ENCODE measurements at regions not wholly inside any gene's neighbourhood (a gene's known extent, or its start where the extent isn't known, plus 50 kb on each side); places are given as distances from the start of the nearest gene placed in this dataset.

DNA sequence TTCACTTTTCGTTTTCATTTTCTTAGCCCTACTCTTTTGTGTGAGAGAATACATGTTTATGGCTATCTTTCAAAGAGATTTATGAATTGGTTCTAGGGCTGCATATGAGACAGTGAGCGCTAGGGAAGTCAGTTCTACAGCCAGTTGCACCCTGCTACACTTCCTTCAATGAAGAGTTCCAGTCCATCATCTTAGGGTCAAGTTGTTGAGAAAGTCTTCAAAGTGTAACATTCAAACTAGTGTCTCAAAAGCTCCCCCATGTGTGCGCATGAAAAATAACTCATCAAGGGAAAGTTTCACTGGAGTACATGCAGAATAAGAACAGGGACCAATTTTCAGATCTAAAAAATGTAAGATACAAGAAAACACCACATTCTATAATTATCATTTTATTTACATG, 317.2 kb downstream of the DEPDC1B start:
- DNase-seq (ENCODE audit: extremely low spot score in 2 of 2) = no peak
- no peak overlapping the region for H3K27ac ChIP-seq
- H3K4me3 ChIP-seq = no peak overlapping the region
- H3K27me3 ChIP-seq = no peaks in the 10 kb centered on the region
- intact Hi-C loops (cut with DNase I) = loop anchor here (10.0 kb wide), 1 partner anchor 568 kb away; no protein-coding TSS in a partner anchor
- H3K36me3 ChIP-seq = no peaks in the 10 kb centered on the region
- TF ChIP-seq POLR2A (IDR thresholded peaks at IDR 0.05) = no peak
- TF ChIP-seq POLR2AphosphoS5 (IDR thresholded peaks at IDR 0.05; ENCODE audit: insufficient read depth in 1 of 2, low read depth in 1 of 2) = no peak
- TF ChIP-seq, protein P1, sequence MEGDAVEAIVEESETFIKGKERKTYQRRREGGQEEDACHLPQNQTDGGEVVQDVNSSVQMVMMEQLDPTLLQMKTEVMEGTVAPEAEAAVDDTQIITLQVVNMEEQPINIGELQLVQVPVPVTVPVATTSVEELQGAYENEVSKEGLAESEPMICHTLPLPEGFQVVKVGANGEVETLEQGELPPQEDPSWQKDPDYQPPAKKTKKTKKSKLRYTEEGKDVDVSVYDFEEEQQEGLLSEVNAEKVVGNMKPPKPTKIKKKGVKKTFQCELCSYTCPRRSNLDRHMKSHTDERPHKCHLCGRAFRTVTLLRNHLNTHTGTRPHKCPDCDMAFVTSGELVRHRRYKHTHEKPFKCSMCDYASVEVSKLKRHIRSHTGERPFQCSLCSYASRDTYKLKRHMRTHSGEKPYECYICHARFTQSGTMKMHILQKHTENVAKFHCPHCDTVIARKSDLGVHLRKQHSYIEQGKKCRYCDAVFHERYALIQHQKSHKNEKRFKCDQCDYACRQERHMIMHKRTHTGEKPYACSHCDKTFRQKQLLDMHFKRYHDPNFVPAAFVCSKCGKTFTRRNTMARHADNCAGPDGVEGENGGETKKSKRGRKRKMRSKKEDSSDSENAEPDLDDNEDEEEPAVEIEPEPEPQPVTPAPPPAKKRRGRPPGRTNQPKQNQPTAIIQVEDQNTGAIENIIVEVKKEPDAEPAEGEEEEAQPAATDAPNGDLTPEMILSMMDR (IDR thresholded peaks at IDR 0.05) = no peak
- H3K4me1 ChIP-seq = no peaks in the 10 kb centered on the region
- no peaks in the 10 kb centered on the region for H3K9me3 ChIP-seq

DNA sequence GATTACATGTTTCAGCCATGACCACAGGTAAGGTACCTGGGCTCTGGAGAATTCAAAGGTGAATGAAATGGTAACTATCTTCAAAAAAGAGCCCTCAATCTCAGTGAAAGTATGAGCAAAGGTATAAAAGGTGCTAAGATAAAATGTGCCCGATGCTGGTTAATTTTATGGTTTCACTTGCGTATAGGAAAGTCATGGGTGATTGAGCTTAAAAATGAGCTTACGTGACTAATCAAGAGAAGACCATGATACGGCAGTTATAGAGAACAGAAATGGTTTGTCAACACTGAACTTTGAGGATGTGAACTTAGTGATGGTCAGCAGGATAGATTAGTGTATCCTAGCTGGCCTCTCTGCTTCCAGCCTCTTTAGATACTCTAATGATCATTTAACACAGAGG, 320.1 kb downstream of the DEPDC1B start:
- H3K4me1 ChIP-seq = no peaks in the 10 kb centered on the region
- H3K27me3 ChIP-seq = no peaks in the 10 kb centered on the region
- H3K36me3 ChIP-seq = no peaks in the 10 kb centered on the region

DNA sequence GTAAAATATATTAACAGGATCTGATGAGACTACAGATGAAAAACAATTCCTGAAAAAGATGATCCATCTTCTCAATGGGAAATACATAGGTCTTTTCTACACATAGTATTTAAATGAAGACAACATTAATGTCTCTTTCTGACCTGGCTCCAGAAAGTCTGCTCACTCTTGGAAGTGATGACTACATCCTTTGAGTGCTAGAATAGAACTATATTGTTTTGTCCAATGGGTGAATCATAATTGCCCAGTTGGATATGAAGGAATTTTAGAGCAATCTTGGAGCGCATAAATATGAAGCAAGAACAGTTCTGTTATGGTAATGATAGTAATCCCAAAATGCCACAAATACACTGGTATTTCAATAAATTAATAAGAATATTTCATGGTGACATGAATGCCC, 322.1 kb downstream of the DEPDC1B start:
- intact Hi-C loops (cut with DNase I) = no loop called here
- DNase-seq (ENCODE audit: extremely low spot score in 2 of 2) = no peak
- no peak overlapping the region for H3K4me3 ChIP-seq
- H3K27me3 ChIP-seq = no peaks in the 10 kb centered on the region
- TF ChIP-seq POLR2AphosphoS5 (IDR thresholded peaks at IDR 0.05; ENCODE audit: insufficient read depth in 1 of 2, low read depth in 1 of 2) (no peak), POLR2A (IDR thresholded peaks at IDR 0.05) (no peak)
- TF ChIP-seq, protein P1 (IDR thresholded peaks at IDR 0.05) = no peak
- H3K4me1 ChIP-seq = no peaks in the 10 kb centered on the region
- H3K27ac ChIP-seq = no peak overlapping the region
- no peaks in the 10 kb centered on the region for H3K9me3 ChIP-seq
- H3K36me3 ChIP-seq = no peaks in the 10 kb centered on the region

More for the DNA sequence above, 320.1 kb downstream of the DEPDC1B start:
- TF ChIP-seq POLR2AphosphoS5 (IDR thresholded peaks at IDR 0.05; ENCODE audit: insufficient read depth in 1 of 2, low read depth in 1 of 2) = no peak
- DNase-seq (ENCODE audit: extremely low spot score in 2 of 2) = no peak
- Histone ChIP-seq H3K9me3 (no peaks in the 10 kb centered on the region), H3K4me3 (no peak overlapping the region), H3K27ac (no peak overlapping the region)
- intact Hi-C loops (cut with DNase I) = loop anchor here (10.0 kb wide), 1 partner anchor 565 kb away; no protein-coding TSS in a partner anchor

DNA sequence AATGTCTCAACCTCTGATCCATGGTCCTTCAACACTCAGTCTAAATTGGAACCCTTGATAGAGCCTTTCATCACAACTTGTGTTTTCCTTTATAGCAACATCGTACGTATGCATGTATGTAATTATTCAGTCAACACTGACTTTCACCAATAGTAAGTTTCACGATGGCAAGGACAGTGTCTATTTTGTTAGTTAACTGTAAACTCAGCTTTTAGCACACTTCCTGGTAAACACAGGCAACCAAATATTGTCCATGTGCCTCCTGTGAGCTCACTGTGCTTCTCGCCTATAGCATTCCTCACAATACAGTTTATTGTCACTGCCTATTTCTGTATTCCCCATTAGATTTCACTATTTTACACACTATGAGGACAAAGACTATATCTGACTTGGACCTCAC, 323.1 kb downstream of the DEPDC1B start:
- Histone ChIP-seq H3K36me3 (no peaks in the 10 kb centered on the region), H3K9me3 (no peaks in the 10 kb centered on the region), H3K27me3 (no peaks in the 10 kb centered on the region), H3K27ac (no peak overlapping the region), H3K4me3 (no peak overlapping the region), H3K4me1 (no peaks in the 10 kb centered on the region)
- intact Hi-C loops (cut with DNase I) = no loop called here
- TF ChIP-seq POLR2A (IDR thresholded peaks at IDR 0.05) (no peak), POLR2AphosphoS5 (IDR thresholded peaks at IDR 0.05; ENCODE audit: insufficient read depth in 1 of 2, low read depth in 1 of 2) (no peak)
- TF ChIP-seq, protein P1 (IDR thresholded peaks at IDR 0.05) = no peak
- no peak for DNase-seq (ENCODE audit: extremely low spot score in 2 of 2)

- H3K36me3 ChIP-seq = no peaks in the 10 kb centered on the region
- no peak overlapping the region for H3K4me3 ChIP-seq
- TF ChIP-seq, protein P1 (IDR thresholded peaks at IDR 0.05) = no peak
- TF ChIP-seq POLR2A (IDR thresholded peaks at IDR 0.05) (no peak), POLR2AphosphoS5 (IDR thresholded peaks at IDR 0.05; ENCODE audit: insufficient read depth in 1 of 2, low read depth in 1 of 2) (no peak)
- no peaks in the 10 kb centered on the region for H3K4me1 ChIP-seq
- H3K27me3 ChIP-seq = no peaks in the 10 kb centered on the region
- intact Hi-C loops (cut with DNase I) = no loop called here
- H3K9me3 ChIP-seq = no peaks in the 10 kb centered on the region
- H3K27ac ChIP-seq = no peak overlapping the region
- no peak for DNase-seq (ENCODE audit: extremely low spot score in 2 of 2)
Observed at GRCh38 chr5:60374409-60374808, 325.6 kb downstream of the DEPDC1B start.
